ACHN (cell line): ENCODE measurements at regions not wholly inside any gene's neighbourhood (a gene's known extent, or its start where the extent isn't known, plus 50 kb on each side); places are given as distances from the start of the nearest gene placed in this dataset.
"Not testable (repeated sequence)": the region's sequence is repeated elsewhere in the genome, so short reads cannot be mapped to it uniquely, and the experiment has no call there.

Experiments
- DNase-seq: peaks from one replicate; pipeline ENCODE4 v3.0.0-alpha.2; 2015
- in situ Hi-C: cut with HindIII; loops from 2 replicates; pipeline ENCODE4 v1.10.0; 2017; ENCODE audit warnings: low sequenced_read_pairs, low pct_ligation_motif_present, low pct_unique_long_range_greater_than_20kb

DNA sequence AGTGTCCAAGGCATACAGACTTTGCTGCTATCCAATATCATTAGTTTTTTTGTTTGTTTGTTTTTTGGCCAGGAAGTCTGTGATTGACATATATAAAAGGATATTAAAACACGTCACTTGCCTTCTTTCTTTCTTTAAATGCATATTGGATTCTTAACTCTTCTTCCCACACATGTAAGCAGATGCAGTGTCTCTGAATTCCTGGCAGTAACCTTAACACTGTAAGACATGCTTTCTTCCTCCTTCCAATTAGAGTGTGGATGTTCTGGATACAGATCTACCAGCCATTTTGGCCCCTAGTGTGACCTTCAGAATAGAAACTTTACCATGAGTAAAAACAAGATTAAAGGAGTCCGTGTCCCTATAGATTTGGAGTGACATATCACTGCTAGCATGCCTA lies 967.4 kb upstream of the PRR20A start:
- no peak for DNase-seq
- in situ Hi-C loops: no loop called here

DNA sequence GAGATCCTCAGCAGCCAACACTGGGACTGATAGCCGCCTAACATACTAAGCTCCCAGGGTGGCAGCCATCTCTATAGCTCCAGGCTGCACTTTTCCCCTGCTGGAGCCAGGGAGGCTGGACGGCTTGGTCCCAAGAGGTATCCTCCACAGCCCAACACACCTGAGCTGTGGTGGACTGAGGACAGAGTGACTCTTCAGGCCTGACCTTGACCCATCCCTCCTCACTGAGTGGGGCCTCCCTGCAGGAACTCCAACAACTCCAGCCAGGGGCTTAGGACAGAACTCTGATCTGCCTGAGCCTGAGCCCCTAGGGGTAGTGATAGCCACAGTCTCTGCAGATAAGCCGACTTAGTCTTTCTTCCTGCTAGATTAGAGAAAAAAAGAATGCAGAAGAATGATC lies 958.1 kb upstream of the PRR20A start:
- no peak for DNase-seq
- in situ Hi-C loops: no loop called here

DNA sequence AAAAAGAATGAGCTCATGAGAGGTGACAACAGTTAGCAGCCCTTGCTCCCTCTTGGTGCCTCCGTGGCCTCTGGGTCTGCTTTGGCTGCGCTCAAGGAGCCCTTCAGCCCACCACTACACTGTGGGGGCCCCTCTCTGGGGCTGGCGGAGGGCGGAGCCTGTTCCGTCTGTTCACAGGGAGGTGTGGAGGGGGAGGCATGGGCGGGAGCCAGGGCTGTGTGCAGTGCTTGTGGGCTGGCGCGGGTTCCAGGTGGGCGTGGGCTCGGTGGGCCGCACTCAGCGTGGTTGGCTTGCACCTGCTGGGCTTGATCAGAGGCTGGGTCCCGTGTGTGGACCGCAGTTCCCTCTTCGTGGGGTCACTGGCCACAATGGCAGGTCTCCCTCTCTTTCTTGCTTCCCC lies 953.4 kb upstream of the PRR20A start:
- in situ Hi-C loops: no loop called here
- DNase-seq: no peak

DNA sequence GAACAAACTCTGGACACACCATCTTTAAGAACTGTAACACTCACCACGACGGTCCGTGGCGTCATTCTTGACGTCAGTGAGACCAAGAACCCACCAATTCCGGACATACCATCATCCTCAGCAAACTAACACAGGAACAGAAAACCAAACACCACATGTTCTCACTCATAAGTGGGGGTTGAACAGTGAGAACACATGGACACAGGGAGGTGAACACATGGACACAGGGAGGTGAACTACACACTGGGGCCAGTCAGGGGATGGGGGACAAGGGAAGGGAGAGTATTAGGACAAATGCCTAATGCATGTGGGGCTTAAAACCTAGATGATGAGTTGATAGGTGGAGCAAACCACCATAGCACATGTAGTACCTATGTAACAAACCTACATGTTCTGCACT lies 952.1 kb upstream of the PRR20A start:
- DNase-seq, in situ Hi-C loops: not testable (repeated sequence)

DNA sequence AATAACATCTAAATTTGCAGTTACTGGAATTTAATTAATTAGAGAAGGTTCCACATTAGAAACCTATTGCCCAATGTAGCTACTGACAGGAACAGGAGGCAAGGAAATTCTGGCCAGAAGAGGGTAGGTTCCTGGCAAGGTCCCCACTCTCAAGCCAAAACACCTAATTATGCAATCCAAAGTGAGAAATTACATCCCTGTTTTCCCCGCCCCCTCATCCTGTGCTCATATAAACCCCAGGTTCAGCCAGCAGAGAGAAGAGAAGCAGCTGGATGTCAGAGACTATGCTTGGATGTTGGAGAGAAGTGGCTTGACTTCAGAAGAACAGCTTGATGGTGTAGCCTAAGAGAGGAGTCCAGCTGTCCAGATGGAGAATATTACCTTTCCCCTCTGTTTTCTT lies 951.3 kb upstream of the PRR20A start:
- in situ Hi-C loops: no loop called here
- DNase-seq: no peak

DNA sequence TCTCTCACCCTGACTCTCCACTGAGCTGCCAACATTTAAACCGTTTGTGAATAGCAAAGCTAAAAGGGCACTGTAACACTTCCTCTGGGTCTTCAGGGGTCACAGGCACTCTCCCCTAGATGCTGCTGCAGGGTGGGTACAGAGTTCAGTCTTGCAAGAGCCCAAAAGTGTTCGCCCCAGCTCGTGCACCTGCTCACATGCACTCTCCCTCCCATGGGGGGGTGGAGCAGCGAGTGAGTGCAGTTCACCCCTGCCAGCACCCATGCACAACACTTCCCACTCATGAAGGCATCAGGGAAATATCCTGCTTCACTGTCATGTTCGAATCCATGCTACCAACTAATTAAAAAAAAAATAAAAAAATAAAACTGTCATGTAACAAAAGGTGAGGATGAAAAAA lies 950.7 kb upstream of the PRR20A start:
- no peak for DNase-seq
- in situ Hi-C loops: no loop called here

DNA sequence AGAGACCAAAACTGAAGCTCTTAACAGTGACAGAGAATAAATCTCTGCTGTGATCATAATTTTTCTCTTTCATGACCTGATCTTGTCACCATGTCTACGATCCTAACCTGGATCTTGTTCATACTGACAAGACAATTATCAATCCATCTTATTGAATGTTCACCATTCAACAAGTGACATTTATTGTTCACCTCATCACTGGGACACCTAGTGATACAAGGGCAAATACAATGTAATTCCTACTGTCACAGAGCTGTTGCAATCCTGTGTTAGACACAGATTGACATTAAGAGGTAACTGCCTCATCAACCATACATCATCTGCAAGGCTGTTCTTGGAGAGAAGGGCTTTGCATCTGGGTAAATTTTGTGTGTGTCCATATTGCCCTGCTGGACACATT lies 942.4 kb upstream of the PRR20A start:
- no peak for DNase-seq
- in situ Hi-C loops: no loop called here

DNA sequence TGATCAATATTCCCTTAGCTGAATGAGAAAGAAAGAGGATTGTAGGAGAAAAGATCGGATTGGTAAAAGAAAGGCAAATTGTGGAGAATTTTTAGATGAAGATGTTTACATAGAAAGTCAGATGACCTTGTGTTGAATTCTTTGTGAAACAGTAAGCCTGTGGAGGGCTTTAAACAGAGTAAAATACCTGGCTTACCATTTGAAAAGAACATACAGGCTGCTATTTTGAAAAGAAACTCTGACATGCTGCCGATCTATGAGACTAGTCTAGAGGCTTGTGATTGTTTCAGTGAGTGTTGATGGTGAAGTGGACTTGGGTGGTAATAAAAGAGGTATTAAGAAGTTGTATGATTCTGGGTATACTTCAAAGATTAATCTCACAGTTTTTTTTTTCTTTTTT lies 938.9 kb upstream of the PRR20A start:
- DNase-seq: no peak
- in situ Hi-C loops: no loop called here

DNA sequence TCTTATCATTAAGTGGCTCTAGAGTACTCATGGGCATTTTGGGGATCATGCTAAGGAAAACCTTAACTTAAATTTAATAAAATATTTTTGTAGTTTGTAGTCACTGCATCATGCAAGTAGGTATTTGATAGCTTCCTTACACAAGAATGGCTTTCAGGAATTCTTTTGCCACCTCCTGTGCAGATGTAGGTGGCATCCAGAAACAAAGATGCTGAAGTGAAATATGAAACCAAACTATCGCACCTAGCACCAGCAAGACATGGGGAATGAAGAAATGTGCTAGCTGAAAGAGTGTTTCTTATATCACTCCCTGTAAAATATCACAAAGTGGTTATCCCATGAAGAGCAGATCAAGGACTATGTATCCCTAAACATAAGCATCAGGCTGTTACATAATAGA lies 924.5 kb upstream of the PRR20A start:
- in situ Hi-C loops: no loop called here
- no peak for DNase-seq

DNA sequence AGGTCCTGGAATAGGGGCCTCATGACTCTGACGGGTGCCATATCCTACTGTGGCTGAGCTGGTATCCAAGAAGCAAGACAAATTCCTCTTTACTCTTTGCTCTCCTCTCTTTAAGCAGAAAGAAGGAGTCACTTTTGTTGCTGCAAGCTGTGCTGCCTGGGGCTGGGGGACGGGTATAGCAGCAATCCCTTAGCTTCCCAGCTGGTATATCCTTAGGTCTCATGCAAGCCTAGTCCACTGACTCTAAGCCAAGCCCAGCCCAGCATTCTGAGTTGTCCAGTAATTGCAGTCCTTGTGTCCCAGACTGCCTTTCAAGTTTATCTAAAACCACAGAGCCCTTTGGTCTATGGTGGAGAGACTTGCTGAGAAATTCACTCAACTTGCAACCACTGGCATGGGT lies 893.0 kb upstream of the PRR20A start:
- DNase-seq: no peak
- in situ Hi-C loops: no loop called here

DNA sequence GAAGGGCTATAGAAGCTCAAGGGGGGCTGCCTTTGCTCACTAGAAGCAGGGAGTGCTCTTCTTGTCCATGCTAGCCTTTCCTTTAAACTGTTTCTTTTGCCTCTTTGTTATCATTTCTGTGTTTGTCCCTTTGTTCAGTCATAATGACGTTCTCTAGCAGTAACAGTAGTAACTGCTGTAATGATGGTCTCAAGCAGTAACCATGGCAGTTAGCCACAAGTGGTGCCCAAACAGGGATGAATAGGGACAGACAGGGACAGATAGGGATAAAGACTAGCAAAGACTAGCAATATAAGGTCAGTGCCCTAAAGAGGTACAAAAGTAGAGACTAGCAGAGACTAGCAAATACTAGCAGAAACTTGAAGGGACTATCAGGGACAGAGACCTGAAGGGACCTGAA lies 869.0 kb upstream of the PRR20A start:
- no peak for DNase-seq
- in situ Hi-C loops: no loop called here

DNA sequence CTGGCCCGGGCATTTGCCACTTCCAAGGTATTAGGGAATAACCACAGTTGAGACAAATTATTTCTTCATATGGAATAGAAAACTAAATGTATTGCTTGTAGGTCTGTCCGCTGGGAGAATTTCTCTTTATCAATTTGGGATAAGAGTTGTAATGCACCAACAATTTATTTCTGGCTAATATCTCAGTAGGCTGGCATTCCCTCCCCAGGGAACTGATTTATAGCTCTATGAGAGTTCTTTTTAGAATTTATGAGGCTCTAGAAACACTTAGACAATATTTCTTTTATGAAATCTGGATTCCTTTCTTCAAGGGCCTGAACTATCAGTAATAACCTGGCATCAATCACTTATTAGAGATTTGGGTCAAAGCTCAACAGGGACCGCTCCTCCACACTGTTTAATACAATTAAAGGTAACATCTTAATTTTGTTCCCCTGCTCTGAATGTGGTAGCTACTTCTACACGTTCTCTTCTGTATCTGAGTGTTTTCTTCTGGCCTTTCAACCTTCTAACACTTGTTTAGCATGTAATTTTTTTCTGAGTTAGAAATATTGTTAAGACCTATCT lies 857.4 kb upstream of the PRR20A start:
- DNase-seq: no peak
- in situ Hi-C loops: no loop called here

DNA sequence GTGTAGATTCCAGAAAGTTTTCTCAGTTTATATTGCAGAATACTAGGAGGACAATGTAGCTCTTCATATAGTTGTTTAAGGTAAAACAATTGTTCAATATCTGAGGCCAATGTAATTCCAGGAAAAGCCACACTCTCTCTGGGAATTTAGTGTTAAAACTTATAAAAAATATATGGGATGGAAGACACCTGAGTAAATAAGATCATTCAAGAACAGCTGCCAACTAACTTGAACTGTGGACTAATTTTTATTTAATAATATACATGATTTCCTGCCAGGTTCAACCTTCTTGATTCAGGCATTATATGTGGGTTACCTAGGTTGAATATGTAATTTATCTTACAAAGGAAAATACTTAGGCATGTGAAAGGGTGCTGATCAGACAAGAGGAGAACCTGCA lies 841.1 kb upstream of the PRR20A start:
- DNase-seq: no peak

DNA sequence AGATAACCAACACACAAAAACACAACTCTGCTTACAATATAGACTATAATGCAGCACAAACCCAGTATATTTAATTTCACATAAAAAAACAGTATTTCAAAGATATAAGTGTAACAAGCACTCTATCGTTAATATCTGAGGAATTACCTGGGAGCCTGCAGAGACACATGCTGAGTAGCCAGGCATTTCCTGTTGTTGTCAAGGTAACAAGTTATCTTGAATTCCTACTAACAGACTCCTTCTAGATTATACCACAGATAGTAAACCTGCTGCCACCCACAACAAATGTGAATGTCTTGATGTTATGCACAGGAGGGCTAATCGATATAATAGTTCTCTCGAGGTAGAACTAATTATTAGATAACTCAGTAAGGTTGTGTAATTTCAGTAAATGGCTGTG lies 826.0 kb upstream of the PRR20A start:
- DNase-seq: no peak
- in situ Hi-C loops: no loop called here

More for the DNA sequence above, 841.1 kb upstream of the PRR20A start:
- in situ Hi-C loops: no loop called here

DNA sequence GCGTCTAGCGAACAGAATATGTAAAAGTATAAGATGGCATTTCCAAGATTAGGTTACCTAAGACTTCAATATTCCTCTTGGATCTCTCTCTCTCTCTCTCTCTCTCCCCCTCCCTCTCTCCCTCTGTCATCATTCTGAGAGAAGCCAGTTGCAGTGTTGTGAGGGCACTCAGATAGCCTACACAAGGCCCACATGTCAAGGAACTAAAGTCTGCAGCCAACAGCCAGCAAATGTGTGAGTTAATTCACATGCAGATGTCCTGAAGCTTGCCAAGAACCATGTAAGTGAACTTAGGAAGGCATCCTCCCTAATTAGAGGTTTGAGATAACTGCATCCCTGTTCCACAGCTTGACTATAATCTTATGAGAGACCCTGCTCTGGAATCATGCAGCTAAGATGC lies 822.9 kb upstream of the PRR20A start:
- DNase-seq: no peak

DNA sequence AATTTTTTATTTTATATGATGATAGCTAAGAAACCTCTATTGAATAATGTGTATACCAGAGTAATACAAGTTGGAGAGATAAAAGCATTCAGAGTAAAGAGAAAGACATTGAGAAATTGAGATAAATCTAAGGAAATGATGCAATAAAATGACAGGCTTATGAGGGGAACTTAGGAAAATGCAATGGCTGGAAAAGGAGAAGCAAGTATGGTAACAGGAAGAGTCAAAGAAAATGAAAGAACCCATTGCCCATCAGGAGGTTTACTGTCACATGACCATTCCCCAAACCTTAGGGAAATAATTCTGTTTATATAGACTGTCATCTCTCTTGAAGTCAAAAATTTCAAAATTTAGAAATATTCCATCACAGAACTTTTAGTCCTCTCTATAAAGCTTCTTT lies 808.0 kb upstream of the PRR20A start:
- in situ Hi-C loops: no loop called here
- DNase-seq: no peak

More for the DNA sequence above, 822.9 kb upstream of the PRR20A start:
- in situ Hi-C loops: no loop called here

DNA sequence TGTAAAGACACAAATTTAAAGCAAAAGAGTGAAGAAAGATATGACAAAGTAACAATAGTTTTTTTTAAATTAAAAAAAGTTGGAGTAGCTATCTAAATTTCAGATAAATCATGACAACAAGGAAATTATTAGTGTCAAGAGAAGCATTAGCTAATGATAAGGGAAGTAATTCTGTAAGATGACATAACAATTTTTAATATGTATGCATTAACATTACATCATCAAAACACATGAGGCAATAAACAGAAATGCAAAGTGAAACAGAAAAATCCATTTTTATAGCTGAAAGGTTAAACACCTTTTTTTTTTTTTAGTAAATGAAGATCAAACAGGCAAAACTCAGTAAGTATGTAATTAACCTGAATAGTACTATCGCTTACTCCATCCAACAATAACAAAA lies 804.9 kb upstream of the PRR20A start:
- no peak for DNase-seq
- in situ Hi-C loops: no loop called here

DNA sequence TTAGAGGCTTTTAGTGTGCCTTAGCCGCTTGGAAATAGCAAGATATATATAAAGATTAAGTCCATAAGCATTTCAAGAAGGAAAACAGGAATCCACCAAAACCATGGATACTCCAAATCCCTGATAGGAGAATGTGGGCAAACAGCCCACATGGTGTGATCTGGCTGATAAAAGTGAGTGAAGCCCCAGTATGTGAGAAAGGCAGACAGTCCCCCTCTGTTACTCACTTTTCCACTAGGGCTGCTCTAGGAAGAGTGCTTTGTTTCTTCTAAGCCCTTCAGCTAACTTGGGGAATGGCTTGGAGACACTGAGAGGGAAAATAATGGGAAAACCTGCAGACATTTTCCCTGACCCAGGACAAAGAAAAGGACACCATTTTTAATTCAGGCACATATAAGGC lies 802.3 kb upstream of the PRR20A start:
- DNase-seq: no peak
- in situ Hi-C loops: no loop called here

DNA sequence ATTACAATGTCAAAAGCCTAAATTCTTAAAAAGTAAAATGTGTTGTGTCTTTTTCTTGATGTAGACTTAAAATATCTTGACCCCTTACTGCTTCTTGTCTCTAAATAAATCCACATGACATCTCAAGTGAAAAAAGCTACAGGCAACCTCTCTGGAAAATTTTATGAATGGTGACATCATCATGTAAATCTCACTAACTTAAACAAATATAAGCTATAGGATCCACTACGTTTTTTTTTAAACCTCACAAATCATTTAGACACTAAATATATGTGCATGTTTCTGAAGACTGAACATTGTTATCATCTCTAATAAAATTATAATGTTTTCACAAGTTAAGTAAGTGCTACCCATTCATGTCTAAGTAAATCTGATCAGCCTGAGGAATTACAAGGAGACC lies 793.7 kb upstream of the PRR20A start:
- in situ Hi-C loops: no loop called here
- no peak for DNase-seq

DNA sequence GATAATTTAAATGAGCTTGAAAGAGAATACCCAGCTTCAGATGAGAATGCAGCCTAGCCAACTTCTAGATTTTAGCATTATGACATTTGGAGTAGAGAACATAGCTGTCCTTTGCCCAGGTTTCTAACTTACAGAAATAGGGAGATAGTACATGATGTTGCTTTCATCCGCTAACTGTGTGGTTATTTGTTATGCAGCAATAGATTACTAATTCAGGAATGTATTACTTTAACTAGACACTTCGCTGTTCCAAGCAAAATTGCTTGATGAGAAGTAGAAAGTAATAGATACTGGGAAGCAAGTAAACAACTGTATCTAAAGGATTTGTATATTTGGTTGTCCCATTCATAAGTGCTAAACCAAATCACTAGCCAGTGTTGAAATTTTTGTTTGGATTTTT lies 790.9 kb upstream of the PRR20A start:
- peak; percentile 2 for DNase-seq
- in situ Hi-C loops: no loop called here

DNA sequence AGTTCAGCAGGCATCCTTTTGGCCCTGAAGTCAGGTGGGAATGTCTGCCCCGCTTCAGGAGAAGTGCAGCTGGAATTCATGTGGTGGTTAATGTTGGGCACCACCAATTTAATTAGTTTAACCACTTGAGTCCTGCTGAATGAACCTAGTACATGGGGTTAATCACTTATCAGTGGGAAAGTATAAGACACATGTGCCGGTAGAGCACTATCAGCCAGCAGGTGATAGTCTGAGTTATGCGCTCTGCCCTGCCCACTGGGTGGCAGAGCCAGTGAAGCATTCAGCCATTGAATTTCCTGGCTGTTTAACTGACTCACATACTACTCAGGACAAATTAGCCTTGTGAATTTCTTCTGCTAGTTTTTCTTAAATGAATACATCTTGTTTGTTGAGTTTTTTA lies 789.7 kb upstream of the PRR20A start:
- in situ Hi-C loops: no loop called here
- peak; percentile 70 for DNase-seq
